Lower leg skin (tissue), 4 donors: ENCODE measurements at regions not wholly inside any gene's neighbourhood (a gene's known extent, or its start where the extent isn't known, plus 50 kb on each side); places are given as distances from the start of the nearest gene placed in this dataset.

ENCODE experiments used
- DNase-seq, 2 donors: peaks; one replicate each; pipeline ENCODE4 v3.0.0-alpha.2; 2019; ENCODE audit warnings: low spot score in 2 of 2
- H3K4me3 ChIP-seq: fragments of 200-600 bp; sonication (generic); 2 replicates; pipeline ENCODE4 v1.5.1; 2017; ENCODE audit warnings: mild to moderate bottlenecking, low read depth; ENCODE audit not compliant: poor library complexity, severe bottlenecking
- CTCF ChIP-seq, 3 donors: fragments of 450-650 bp; IDR thresholded peaks; one replicate each; pipeline ENCODE4 v1.5.1; 2016; ENCODE audit warnings: antibody characterized with exemption in 3 of 3, mild to moderate bottlenecking in 3 of 3, moderate library complexity in 2 of 3
- POLR2A ChIP-seq, 2 donors: fragments of 450-650 bp; IDR thresholded peaks; one replicate each; pipeline ENCODE4 v1.6.1; 2016 to 2017; ENCODE audit warnings: antibody characterized with exemption in 2 of 2, mild to moderate bottlenecking in 1 of 2, moderate library complexity in 1 of 2
- WGBS, 2 donors: methylation state at CpG; one replicate each; pipeline ENCODE4 v1.1.5; 2018; 5-methylcytosine and 5-hydroxymethylcytosine counted together
- intact Hi-C: fragments of 100-400 bp; cut with DNase I; formaldehyde crosslinking; loops from one replicate; pipeline ENCODE4 v1.15.0; 2023; ENCODE audit warnings: low total_unique reads

- TF ChIP-seq CTCF (IDR thresholded peaks at IDR 0.05), result no peak
- TF ChIP-seq POLR2A (IDR thresholded peaks at IDR 0.05), result no peak
- WGBS, 2 donors, result 68 to 77% methylated on average over 2 of the region's 2 CpGs
- no peak overlapping the region for H3K4me3 ChIP-seq
- DNase-seq, result no peak
- intact Hi-C loops, result no loop called here
Observed at GRCh38 chr15:62802612-62803011, 239.9 kb upstream of the TPM1 start.

DNA sequence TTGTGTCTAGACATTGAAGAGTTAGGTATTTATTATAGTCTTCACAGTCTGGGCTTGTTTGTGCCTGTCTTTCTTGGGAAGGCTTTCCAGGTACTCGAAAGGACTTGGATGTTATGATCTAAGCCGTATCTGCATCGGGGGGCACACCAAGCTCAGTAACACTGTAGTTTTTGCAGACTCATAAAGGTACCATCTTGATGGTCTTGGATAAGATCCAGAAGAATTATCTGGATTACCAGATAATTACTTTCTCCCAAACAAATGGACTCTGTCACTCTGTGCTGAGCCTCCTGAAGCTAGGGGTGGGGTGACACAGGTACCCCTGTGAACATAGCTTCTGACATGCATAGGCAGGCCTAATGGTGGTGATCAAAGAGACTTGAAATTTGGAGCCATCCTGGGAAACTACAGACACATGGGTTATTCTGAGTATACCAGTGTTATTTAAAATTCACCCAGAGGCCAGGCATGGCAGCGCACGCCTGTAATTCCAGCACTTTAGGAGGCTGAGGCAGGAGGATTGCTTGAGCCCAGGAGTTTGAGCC is 238.6 kb upstream of the TPM1 start:
- no peak for TF ChIP-seq CTCF (IDR thresholded peaks at IDR 0.05)
- no peak for TF ChIP-seq POLR2A (IDR thresholded peaks at IDR 0.05)
- intact Hi-C loops, result no loop called here
- H3K4me3 ChIP-seq, result no peak overlapping the region
- no peak for DNase-seq
- WGBS, 2 donors, result 68 to 78% methylated on average over 5 of the region's 5 CpGs

DNA sequence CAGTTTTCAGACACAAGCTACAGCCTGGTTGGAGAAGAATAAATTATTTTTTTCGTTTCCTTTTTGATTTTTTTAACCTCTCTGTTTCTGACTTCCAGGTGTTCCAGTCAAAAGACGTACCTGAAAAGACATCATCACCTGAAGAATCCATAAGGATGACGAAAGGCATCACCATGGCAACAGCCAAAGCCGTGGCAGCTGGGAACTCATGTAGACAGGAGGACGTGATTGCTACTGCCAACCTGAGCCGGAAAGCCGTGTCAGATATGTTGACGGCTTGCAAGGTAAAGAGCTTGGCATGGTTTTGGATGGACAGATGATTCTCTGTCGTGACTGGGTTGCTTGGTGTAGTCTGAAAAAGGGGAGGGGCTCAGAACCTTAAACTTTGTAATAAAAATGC is 237.0 kb upstream of the TPM1 start:
- intact Hi-C loops, result no loop called here
- TF ChIP-seq POLR2A (IDR thresholded peaks at IDR 0.05) (no peak), CTCF (IDR thresholded peaks at IDR 0.05) (no peak)
- WGBS, 2 donors, result 89 to 92% methylated on average over 9 of the region's 9 CpGs
- no peak overlapping the region for H3K4me3 ChIP-seq
- DNase-seq, result no peak

- 90 to 91% methylated on average over 11 of the region's 11 CpGs for WGBS, 2 donors
- no peak overlapping the region for H3K4me3 ChIP-seq
- TF ChIP-seq POLR2A (IDR thresholded peaks at IDR 0.05) (no peak), CTCF (IDR thresholded peaks at IDR 0.05) (no peak)
- no peak for DNase-seq
- intact Hi-C loops, result no loop called here
Observed at GRCh38 chr15:62807539-62808130, 234.9 kb upstream of the TPM1 start.

GRCh38 chr15:62809115-62809967 is 233.2 kb upstream of the TPM1 start:
- TF ChIP-seq CTCF (IDR thresholded peaks at IDR 0.05) (no peak), POLR2A (IDR thresholded peaks at IDR 0.05) (no peak)
- H3K4me3 ChIP-seq, result no peak overlapping the region
- 69 to 72% methylated on average over 8 of the region's 8 CpGs for WGBS, 2 donors
- intact Hi-C loops, result no loop called here
- DNase-seq, result no peak
